DMS153 (cell line): ENCODE measurements at regions not wholly inside any gene's neighbourhood (a gene's known extent, or its start where the extent isn't known, plus 50 kb on each side); places are given as distances from the start of the nearest gene placed in this dataset.

Experiments
- DNase-seq: peaks from one replicate; lab custom pipeline; 2025; lab: John Stamatoyannopoulos, UW

DNA sequence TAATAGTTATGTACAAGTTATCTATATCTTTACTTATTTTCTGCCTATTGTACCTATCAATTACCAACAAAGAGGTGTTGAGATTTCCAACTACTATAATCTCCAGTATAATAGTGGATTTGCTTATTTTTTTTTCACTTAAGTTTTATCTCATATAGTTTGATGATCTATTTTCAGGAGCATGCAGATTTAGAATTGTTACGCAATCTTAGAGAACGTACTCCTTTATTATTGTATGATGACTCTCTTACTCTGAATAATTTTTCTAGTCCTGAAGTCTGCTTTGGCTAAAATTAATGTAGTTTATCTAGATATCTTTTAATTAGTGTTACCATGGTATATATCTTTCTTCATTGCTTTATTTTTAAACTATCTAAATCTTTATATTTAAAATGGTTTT lies 205.2 kb downstream of the SCG2 start:
- DNase-seq = no peak

DNA sequence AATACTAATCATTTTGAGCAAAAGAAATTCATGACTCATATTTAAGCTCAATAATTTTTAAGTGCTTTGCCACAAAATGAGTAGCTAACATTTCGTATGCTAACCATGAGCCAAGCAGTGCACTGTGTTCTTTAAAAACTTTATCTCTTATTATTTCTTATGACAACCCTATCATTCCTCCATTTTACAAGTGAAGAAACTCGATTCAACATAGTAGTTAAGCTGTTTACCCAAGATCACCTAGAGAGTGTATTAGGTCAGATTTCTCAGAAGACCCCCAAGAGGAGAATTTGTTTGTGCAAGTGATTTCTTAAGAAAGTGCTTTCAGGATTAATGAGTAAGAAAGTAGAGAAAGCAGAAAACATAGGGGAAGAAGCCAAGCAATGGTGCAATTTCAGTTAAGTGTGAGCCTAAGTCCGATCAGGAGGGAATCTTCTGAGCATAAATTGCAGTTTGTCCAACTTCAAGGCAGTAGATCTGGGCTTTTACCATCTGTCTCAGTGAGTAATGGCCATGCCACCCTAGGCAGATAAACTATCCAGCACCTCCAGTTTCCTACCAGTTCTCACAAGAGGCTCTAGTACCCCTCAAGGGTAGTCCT lies 202.7 kb downstream of the SCG2 start:
- no peak for DNase-seq

DNA sequence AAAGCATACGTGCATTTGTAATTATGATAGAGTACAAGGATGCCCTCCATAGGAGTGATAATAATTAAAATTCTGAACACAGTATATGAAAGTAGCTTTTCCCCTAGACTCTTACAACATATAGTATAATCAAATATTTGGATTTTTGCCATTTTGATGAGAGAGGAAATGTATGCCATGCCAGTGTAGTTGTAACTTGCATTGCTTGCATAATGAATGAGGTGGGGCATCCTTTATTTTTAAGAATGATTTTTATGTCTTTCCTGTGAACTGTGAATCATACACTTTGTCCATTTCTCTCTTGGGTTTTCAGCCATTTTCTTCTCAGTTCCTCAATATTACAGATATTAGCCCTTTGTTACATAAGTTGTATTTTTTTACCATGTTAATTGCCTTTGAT lies 197.5 kb downstream of the SCG2 start:
- DNase-seq = no peak

DNA sequence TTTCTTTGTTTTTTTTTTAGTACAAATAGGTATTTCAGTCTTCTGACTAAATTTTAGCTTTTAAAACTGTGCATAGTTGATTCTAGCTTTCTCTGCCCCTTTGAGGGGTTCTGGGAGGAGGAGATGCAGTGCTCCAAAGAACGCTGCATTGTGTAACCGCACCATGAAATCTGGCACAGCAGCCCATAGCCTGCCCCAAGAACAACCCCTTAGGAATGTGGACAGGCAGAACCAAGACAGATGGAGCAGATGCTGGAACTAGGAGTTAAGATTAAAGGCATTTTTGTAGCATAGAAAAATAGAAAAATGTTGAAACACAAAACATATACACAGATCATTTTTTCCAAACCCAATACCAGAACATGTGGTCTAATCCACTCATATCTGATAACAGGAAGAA lies 187.5 kb downstream of the SCG2 start:
- DNase-seq = no peak

DNA sequence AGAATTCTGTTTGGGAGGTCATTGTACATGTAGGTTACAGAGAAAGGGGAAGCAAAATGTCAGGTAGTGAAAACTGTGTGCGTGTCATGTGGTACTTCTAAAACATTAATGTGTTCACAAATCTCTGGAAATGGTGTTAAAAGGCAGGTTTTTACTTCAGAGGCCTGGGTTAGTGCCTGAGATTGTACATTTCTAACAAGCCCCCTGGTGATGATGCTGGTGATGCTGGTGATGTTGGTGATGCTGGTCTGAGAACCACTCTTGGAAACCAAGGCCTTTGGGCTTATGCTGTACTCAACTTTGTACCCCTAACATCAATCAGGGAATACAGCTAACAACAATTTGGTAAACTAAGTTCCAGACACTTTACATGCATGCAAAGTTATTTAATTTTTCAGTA lies 187.1 kb downstream of the SCG2 start:
- DNase-seq = no peak

DNA sequence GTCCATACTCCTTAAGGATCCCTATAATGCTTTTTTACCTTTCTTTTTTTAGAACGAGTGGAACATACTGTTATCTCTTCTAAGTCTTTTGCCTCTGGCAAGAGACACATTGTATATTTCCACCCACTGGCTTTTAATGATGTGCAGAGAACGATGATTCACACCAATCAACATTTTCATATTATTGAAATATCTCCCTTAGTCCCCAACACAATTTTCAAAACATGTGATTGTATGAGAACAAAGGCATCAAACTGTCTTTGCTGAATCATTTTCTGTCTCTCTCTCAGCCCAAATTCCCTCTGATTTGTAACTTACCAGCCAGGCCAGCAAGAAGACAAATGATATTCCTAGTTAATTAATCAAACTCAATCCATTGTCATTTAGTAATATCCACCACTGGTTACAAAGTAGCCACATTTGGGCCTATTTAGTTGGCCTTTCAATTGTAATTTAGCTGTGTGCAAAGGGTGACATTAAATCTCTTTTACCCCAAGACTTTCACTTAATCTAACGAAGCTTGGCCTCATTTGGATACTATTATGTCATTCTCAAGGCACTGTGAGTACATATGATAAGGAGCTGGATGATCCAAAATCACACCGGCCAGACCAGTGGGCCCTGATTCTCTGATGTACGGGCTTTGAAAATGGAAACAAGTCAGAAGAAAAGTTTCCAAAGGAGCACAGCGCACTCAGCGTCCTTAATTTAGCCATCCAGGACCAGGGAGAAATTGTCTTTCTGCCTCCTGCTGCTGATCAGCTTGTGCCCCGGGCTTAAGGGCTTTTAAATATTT lies 185.1 kb downstream of the SCG2 start:
- no peak for DNase-seq

DNA sequence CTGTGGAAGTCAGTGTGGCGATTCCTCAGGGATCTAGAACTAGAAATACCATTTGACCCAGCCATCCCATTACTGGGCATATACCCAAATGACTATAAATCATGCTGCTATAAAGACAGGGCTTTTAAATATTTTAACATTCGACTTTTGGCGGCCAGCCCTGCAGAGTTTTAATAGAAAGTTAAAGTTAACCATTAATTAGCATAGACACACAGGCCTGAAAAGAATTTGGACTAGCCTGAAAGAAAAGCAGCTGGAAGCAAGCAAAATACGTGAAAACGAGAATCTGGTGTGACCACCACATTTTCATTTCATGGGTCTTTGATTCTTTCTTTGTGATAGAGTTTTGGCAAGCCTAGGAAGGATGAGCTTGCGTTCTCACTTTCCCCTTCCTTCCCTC lies 184.0 kb downstream of the SCG2 start:
- DNase-seq = no peak

DNA sequence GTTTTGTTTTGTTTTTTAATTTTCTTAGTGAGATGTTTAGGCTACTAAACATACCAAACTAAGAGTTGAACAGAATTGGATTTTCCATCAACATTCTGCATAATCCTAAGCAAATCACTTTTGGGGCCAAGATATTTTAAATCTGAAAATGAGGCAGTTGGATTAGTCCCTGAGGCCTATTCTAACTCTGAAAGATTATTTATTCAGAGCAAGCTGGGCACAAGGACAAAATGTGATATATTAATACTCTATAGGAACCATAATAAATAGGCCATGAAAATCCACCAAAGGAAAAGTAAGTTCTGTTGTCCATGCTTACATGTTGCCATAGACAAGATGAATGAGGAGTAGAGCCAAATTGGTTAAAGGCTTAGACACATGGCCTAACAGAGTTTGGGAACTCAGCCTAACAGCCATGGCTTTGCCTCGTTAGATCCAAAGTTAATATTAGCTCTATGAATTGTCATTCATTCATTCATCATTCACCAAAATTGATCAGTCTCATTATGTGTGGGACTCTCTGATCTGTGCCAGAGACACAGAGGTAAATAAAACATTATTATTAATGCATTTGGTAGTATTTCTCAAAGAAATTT lies 183.5 kb downstream of the SCG2 start:
- DNase-seq = no peak

DNA sequence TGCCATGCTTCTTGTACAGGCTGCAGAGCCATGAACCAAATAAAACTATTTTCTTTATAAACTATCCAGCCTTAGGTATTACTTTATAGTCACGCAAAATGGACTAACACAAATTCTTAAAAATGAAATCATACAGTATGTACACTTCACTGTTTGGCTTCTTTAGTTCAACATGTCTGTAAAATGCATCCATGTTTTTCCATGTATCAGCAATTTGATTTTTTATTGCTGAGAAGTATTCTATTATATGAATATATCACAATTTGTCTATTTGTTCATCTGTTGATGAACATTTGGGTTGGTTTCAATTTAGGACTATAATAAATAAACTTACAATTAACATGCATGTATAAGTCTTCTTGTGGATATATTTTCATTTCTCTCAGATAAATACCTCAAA lies 182.1 kb downstream of the SCG2 start:
- DNase-seq = no peak

DNA sequence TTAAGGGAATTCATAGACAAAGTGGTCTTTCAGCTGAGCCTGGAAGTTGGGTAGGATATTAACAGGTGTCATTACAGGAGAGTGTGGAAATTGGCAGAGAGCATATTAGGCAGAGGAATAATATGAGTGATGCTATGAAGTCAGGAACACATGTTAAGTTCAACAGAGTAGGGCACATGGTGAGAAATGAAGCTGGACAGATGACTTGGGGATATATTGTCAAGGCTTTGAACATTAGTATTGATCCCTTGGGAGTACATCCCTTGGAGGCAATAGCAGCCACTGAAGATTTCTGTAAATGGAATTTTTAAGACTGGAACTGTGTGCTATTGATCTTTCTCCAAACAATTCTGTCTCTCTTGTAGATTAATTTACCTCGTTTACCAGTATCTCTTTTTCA lies 170.7 kb downstream of the SCG2 start:
- DNase-seq = no peak

DNA sequence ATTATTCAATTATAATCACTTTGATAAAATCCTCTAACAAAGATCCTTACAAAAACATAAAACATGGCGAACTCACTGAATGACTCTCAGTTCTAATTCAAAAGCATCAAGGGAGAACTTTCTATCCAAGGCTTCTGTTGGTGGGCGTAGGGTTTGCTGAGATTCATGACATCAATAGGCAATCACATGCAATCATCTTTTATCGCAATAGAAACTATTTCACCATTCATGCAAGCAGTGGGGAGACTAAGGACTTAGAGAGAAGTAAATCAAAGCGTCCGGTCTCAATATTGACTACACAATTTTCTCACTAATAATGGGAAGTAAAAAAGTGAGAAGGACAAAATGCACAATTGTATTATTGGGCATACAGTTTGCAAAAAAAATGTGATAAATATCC lies 168.7 kb downstream of the SCG2 start:
- no peak for DNase-seq

DNA sequence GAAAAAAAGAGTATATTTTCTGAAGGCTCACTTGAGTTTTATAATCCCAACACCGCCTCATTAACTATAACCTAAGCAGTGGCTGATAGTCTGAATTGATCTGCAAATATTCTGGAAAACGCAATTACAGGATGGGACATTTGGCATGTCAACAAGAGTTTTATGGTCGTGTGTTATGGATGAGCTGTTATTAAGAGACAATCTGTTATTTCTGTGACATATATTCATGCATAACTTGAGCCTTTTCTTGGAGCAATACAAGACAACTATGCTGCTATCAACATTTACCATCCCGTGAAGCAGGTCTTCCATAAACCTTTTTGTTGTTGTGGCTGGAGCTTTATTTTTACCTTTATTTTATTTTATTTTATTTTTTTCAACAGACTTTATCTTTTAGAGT lies 164.4 kb downstream of the SCG2 start:
- DNase-seq = no peak

DNA sequence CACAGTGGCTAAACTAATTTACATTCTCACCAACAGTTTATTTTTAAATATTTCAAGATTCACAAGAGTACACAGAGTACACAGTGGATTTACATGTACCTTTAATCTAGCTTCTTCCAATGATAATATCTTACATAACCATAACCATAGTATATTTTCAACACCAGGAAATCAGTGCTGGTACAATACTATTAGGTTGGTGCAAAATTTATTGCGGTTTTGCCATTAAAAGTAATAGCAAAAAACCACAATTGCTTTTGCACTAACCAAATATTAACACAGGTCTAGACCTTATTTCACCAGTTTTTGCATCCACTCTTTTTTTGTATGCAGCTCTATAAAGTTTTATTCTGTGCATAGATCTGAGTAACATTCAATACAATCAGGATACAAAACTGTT lies 163.0 kb downstream of the SCG2 start:
- no peak for DNase-seq

DNA sequence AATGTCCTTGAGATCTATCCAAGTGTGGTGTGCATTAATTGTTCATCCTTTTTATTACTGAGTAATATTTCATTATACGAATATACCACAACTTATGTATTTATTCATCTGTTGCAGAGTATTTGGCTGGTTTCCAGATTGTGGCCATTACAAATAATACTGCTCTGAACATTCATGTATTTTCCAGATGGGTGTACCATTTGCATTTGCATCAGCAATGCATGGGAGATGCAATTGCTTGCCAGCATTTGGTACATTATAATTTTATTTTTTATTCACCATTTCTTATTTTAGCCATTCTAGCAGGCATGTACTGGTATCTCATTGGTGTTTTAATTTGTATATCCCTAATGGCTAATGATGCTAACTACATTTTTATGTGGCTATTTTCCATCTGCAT lies 162.4 kb downstream of the SCG2 start:
- DNase-seq = no peak

DNA sequence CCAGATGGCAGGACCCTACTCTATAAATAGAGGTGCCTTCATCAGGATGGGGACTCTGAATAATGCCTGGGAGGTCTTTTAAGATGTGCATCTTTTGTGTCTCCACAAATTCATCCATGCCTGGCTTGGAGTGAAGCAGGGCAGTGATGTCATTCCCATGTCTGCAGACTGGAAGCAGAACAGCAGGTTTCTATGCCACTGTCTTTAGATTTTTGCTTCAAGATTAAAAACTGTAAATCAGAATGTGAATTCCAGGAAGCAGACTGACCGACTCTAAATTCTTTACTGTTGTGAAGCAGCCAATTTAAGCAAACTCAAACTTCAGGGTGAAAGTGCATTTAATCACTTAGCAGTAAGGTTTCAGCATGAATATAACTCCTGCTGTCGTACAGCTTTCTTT lies 159.3 kb downstream of the SCG2 start:
- DNase-seq = no peak

DNA sequence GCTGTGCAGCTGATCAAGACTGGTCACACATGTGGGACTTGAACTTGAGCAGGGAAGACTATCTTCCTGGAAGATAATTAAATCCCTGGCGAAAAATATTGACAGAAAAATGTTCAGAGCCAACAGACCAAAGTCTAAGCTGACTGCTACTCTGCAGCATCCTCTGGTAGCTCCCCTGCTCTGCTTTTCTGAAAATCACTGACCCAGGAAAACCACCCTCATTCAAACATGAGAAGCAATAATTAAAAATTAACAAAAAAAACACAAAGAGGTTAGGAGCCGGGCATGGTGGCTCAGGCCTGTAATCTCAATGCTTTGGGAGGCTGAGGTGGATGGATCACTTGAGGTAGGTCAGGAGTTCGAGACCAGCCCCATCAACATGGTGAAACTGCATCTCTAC lies 151.9 kb downstream of the SCG2 start:
- DNase-seq = no peak

DNA sequence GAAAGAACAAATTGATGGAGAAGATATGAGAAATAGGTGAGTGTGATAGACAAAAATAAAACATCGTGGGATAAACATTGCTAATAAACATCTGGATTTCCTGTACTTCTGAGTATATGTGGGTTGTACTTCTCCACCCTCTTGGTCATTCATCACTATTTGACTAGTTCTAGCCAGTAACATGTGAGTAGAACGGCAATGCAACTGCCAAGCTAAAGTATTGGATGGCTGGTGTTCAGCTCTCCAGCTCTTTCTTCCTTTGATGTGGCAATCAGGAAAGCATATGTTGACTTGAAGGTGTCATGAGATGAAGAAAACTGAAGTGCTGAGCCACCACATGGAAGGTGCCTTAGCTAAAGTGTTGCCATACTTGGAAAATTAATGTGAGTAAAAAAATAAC lies 144.9 kb downstream of the SCG2 start:
- no peak for DNase-seq

DNA sequence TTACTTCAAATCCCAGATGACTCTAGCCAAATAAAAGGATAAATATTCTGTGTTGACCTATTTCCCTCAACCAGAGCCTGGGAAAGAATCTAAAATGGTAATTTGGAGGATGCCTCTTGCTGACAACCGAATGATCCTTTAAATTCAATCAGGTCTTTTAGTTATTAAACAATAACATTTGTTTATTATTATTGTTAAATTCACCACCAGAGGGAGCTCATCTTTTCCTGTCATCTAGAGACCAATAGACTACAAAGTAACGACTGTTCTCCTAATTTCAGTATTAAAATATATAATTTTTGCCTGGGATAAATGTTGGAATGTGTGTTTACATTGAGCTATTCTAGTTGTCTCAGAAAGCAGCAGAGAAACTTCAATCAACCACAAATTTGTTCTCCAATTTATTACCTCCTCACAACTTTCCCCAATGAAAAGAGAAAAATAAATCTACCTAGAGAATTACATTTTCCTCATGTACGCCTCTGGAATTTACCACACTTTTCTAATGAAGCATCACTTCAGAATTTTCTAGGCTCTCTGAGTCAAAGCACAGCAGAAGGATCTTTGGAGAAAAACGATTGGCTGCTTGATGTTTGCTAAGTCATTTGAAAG lies 142.7 kb downstream of the SCG2 start:
- peak; percentile 24 for DNase-seq

DNA sequence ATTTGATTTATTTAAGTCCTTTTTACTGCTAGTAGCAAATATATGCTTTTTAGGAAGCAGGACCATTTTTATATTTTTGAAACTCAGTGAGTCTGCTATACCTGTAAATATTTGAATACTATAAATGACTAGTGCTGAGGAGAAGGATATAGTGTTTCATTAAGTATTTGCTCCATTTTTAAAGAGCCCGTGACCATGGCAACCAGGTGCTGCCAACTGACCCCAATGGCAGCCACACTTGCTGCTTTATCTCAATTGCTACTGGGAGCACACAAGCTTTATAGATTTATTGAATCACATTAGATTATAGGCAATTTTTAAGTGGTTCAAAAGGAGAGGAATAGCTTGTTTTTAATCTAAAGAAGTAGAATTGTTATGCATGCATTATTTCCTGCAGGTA lies 142.0 kb downstream of the SCG2 start:
- peak; percentile 65 for DNase-seq

DNA sequence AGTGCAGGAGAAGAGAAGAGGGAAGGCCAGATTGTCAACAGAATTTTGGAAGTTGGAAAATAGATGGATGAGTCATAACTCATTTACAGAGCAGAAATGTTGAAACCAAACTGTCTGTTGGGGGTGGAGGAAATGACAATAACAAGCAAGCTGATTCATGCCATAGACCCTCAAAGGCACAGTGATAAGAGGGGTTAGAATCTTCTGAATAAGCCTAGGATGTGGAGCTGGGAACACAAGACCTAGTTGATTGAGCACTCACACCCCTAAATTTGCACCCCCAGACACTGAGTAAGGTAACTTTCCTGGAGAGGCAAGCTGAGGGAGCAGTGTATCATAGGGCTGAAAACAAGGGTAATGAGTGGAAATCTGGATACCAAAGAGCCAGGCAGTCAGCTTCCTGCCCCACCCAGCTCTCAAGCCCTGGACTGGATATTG lies 141.4 kb downstream of the SCG2 start:
- DNase-seq = peak; percentile 68

DNA sequence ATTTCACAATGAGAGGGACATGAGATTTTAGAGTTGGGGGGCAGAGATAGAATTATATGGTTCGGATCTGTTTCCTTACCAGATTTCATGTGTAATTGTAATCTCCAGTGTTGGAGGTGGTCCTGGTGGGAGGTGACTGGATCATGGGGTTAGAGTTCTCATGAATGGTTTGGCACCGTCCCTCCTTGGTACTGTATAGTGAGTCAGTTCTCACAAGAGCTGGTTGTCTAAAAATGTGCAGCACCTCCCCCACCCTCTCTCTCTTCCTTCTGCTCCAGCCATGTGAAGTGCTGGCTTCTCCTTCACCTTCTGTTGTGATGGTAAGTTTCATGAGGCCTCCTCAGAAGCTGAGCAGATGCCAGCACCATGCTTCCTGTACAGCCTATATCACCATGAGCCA lies 138.1 kb downstream of the SCG2 start:
- DNase-seq = no peak

DNA sequence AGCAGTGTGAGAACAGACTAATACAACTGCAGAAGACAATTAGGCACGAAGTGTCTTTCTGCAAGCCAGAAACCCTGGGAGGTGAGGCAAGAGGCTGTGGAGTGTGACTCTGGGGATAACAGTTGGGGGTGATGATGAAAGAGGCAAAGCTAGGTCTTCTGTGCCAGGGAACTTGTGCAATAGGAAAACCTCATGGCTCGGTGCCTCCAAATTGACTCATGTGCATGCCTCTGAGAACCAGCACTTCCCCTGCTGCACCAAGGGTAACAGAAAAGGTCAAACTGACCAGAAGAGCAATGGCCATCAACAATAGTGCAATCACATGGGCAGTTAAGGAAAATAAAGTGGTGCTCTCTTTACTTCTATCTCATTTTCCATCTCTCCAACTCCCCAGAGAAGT lies 136.4 kb downstream of the SCG2 start:
- DNase-seq = no peak

DNA sequence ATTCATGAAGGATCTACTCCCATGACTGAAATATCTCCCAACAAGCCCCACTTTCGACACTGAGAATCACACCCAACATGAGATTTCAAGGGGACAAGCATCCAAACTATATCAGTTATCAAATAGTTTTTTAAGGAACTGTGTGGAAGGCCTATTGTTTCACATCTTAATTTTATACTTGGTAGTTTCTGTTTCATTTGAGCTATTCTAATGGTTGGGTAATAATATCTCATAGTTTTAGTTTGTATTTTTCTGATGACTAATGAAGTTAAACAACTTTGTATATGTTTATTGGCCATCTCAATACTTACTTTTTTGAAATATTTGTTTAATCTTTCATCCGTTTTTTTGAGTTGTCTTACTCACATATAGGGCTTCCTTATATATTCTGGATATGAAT lies 135.0 kb downstream of the SCG2 start:
- DNase-seq = no peak
